ENCODE measurements at regions not wholly inside any gene's neighbourhood (a gene's known extent, or its start where the extent isn't known, plus 50 kb on each side); places are given as distances from the start of the nearest gene placed in this dataset.

- ChIA-PET POLR2A (no interaction called here), CTCF (no interaction called here)
- Histone ChIP-seq H3K4me3 (no peak overlapping the region), H3K4me1 (no peaks in the 10 kb centered on the region), H3K9me3 (peaks cover 22% of the 10 kb centered on the region), H3K27ac (no peak overlapping the region), H3K4me2 (no peak overlapping the region)
- no peak for FAIRE-seq
- ATAC-seq: no peak
- TF ChIP-seq KDM5A (IDR thresholded peaks at IDR 0.05): no peak
- DNase-seq (ENCODE audit: low read depth in 1 of 2, low spot score in 1 of 2): no peak
These were observed 54.8 kb upstream of the LRRN2 start for GRCh38 chr1:204740354-204740753.

GRCh38 chr1:204741440-204741839 is 55.9 kb upstream of the LRRN2 start:
- WGBS (ENCODE audit: missing lambda C conversion rate): 5% methylated on average over 1 of the region's 1 CpG
- no peak for ATAC-seq
- no peak for FAIRE-seq
- peaks cover 22% of the 10 kb centered on the region for H3K9me3 ChIP-seq
- H3K4me3 ChIP-seq: no peak overlapping the region
- DNase-seq (ENCODE audit: low read depth in 1 of 2, low spot score in 1 of 2): no peak
- ChIA-PET CTCF (interaction anchor here (0.7 to 1.7 kb wide), 2 partner anchors 22 to 57 kb away, joined by 3 to 6 read pairs; no protein-coding TSS in a partner anchor), POLR2A (no interaction called here)
- H3K4me2 ChIP-seq: no peak overlapping the region
- no peak overlapping the region for H3K27ac ChIP-seq
- no peaks in the 10 kb centered on the region for H3K4me1 ChIP-seq
- TF ChIP-seq FOXS1 (CRISPR knock-in tag; IDR thresholded peaks at IDR 0.05) (no peak), MAFK (IDR thresholded peaks at IDR 0.05; ENCODE audit: partially characterized antibody) (peak; percentile 42), CHD4 (IDR thresholded peaks at IDR 0.05; ENCODE audit: borderline replicate concordance) (no peak)

GRCh38 chr1:204742676-204743251 is 57.2 kb upstream of the LRRN2 start:
- no peak for ATAC-seq
- WGBS (ENCODE audit: missing lambda C conversion rate): 65% methylated on average over 8 of the region's 8 CpGs
- Histone ChIP-seq H3K4me3 (no peak overlapping the region), H3K27ac (no peak overlapping the region), H3K4me1 (no peaks in the 10 kb centered on the region), H3K9me3 (peaks cover 17% of the 10 kb centered on the region; the same call in 2 of the 3 replicates), H3K4me2 (no peak overlapping the region)
- no peak for FAIRE-seq
- TF ChIP-seq CBX2 (IDR thresholded peaks at IDR 0.05; ENCODE audit: borderline replicate concordance, low read depth) (no peak), ZSCAN20 (CRISPR knock-in tag; IDR thresholded peaks at IDR 0.05) (no peak), RNF2 (IDR thresholded peaks at IDR 0.05; ENCODE audit: borderline replicate concordance, low read depth) (no peak), USF2 (IDR thresholded peaks at IDR 0.05) (no peak), PHF8 (IDR thresholded peaks at IDR 0.05; ENCODE audit: borderline replicate concordance, low read depth) (no peak), FOSL2 (IDR thresholded peaks at IDR 0.05) (no peak), FOSL2 (CRISPR knock-in tag; IDR thresholded peaks at IDR 0.05) (no peak), BCL3 (IDR thresholded peaks at IDR 0.05) (no peak), NPAS2 (CRISPR knock-in tag; IDR thresholded peaks at IDR 0.05; ENCODE audit: borderline replicate concordance) (no peak), KDM5A (IDR thresholded peaks at IDR 0.05) (no peak), JUNB (IDR thresholded peaks at IDR 0.05) (no peak), REST (IDR thresholded peaks at IDR 0.05) (no peak), PBX3 (IDR thresholded peaks at IDR 0.05) (no peak), SMC3 (IDR thresholded peaks at IDR 0.05) (no peak), JUN (IDR thresholded peaks at IDR 0.05) (no peak), POLR2A (IDR thresholded peaks at IDR 0.05; ENCODE audit: low read length) (no peak), ATOH8 (CRISPR knock-in tag; IDR thresholded peaks at IDR 0.05; ENCODE audit: low read depth) (no peak), CHD2 (IDR thresholded peaks at IDR 0.05; ENCODE audit: low read length, partially characterized antibody) (no peak)
- DNase-seq (ENCODE audit: low read depth in 1 of 2, low spot score in 1 of 2): no peak
- ChIA-PET POLR2A (no interaction called here), CTCF (interaction anchor here (1.7 to 4.6 kb wide), 4 partner anchors 18 to 64 kb away, joined by 6 to 24 read pairs (median 12); no protein-coding TSS in a partner anchor)

All from A549 (cell line).